CD4-positive, alpha-beta T cell treated with Interleukin-4 for 1 hour (primary cell): ENCODE measurements at regions not wholly inside any gene's neighbourhood (a gene's known extent, or its start where the extent isn't known, plus 50 kb on each side); places are given as distances from the start of the nearest gene placed in this dataset.
"Not testable (repeated sequence)": the region's sequence is repeated elsewhere in the genome, so short reads cannot be mapped to it uniquely, and the experiment has no call there.

Experiments
- DNase-seq, 2 donors: peaks; one replicate each; pipeline ENCODE4 v3.0.0-alpha.2; 2020 to 2022

DNA sequence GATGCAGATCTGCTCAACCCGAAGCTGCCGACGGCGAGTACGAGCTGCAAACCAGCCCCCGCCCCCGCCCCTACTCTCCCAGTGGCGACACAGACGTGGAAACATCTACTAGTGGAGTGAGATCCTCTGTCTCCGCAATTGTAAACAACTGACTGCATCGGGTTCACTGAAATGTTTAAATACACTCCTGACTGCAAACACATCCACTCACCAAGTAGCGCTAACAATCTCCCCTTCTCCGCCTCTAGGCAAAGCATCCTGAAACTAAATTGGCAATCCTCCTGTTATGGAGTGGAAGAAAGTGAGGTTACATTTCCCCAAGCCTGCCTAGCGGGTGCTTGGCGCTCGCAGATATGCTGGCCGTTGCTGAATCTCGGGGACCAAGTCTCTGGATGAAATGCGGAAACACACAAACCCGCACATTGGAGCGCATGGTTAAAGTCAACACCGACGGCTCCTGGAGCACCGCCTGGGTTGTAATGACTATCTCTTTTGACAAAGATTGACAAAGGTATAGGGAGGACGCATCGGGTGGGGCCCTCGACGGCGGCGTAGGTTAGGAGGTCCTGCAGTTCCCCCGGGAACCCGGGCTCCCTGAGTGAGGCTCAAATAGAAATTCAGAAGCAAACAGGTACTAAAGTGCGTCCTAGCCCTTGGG lies 117.0 kb upstream of the TEX13C start:
- no peak for DNase-seq

GRCh38 chrX:125203365-125203736 lies 116.3 kb upstream of the TEX13C start:
- DNase-seq, result no peak

GRCh38 chrX:125203737-125204578 lies 115.7 kb upstream of the TEX13C start:
- no peak for DNase-seq

GRCh38 chrX:125204681-125205132 lies 115.0 kb upstream of the TEX13C start:
- DNase-seq, result no peak

DNA sequence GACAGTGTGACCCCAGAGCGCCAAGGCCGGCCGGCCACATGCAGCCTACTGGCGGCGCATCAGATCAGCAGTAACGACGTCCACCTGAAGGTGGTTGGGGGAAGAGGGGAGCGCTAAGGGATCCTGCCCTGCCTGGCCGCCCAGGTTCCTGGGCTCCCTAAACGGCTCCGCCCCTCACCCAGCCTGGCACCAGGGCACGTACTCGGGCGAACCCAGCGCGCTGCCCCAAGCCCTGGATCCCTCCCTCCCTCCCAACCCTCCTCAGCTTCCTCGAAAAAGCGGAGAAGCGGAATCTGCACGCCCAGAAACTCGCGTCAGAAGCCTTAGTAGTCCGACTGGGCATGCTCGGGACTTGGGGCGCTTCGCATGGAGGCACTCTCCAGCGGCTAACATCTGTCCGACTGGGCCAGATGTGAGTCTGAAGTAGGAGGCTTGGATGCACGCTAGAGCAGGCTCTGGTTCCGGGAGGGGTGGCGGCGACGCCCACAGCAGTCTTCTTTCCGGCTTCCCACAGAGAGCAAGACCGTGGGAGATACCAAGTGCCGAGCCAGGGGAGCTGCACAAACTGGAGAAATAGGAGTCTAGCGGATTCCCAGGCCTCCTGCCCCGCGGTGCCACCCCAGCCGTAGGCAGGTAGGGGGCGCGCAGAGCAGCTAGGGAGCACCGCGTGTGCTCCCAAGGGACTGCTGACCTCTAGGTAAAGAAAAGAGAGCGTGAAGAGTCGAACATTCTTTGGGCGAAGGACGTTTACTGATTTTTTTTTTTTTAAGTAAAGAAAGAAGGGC lies 114.3 kb upstream of the TEX13C start:
- no peak for DNase-seq

- DNase-seq, result no peak
Measured at GRCh38 chrX:125205918-125206665, 113.6 kb upstream of the TEX13C start.

GRCh38 chrX:125210146-125210545 lies 109.5 kb upstream of the TEX13C start:
- DNase-seq, result no peak

DNA sequence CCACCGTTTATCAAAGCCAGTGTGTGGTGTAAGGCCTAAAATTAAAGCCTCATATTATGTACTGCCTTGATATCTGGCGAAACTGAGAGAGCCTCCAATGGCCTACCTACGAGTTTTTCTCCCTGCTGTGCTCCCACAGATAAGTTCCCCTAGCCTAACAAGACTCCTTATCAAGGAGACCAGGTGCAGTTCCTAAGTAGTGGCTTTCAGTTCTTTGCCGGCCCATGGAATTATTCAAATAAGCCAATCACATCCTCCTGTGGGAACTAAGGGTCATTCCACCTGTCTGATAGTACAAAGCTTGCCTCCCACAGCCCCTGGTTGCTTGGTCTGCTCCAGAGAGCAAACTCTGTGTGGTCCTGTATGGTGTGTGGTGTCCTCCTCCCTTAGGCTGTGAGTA lies 99.8 kb upstream of the TEX13C start:
- DNase-seq, result no peak

- DNase-seq, result no peak
Measured at GRCh38 chrX:125236955-125237354, 82.7 kb upstream of the TEX13C start.

DNA sequence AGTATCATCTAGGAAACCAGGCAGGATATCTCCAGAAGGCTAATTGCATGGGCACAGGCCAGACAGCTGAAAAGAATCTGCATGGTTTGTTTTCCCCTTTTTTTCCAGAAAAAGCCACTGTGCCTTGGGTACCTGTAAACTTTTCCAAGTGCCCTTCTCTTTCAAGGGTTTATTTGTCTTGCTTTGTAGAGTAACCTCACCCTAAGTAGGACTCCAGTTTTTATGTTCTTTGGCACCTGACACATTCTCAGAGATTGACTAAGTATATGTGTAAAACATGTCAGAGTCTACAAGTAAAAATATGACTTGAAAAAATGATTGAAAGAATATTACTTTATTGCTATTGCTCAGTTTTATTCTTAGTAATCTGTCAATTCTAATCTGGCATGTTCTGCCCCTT lies 70.7 kb upstream of the TEX13C start:
- no peak for DNase-seq

- not testable (repeated sequence) for DNase-seq
Measured at GRCh38 chrX:125255759-125256158, 63.9 kb upstream of the TEX13C start.

DNA sequence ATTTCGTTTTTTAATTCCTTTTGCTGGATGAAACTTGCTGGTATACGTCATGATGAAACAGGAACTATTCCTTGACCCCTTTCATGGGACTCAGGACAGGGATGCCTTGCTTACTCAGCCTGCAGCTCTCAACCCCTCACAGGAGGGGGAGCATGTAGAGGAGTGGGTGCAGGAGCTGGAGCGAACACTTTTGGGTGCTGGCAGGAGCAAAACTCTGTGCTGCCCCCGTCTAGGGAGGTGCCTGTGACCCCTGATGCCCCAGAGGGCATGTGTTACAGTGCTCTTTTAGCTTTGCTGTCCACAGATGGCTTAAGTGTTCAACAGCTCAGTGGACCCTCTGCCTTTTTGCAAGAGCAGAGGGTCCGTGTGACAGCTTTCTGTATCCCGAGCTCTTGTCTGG lies 56.8 kb upstream of the TEX13C start:
- no peak for DNase-seq

DNA sequence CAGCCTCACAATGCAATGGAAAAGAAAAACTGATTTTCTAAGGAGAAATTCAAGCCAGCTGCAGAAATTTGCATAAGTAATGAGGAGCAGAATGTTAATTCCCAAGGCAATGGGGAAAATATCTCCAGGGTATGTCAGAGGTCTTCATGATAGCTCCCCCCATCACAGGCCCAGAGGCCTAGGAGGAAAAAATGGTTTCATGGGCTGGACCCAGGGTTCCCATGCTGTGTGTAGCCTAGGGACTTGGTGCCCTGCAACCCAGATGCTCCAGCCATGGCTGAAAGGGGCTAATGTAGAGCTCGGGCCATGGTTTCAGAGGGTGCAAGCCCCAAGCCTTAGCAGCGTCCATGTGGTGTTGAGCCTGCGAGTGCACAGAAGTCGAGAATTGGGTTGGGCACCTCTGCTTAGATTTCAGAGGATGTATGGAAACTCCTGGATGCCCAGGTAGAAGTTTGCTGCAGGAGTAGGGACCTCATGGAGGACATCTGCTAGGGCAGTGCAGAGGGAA lies 53.5 kb upstream of the TEX13C start:
- DNase-seq, result no peak
